Fibroblast of skin of left biceps (primary cell): ENCODE measurements at regions not wholly inside any gene's neighbourhood (a gene's known extent, or its start where the extent isn't known, plus 50 kb on each side); places are given as distances from the start of the nearest gene placed in this dataset.
"Not testable (repeated sequence)": the region's sequence is repeated elsewhere in the genome, so short reads cannot be mapped to it uniquely, and the experiment has no call there.

Experiments
- DNase-seq, 2 experiments: peaks; one replicate each; pipeline ENCODE4 v3.0.0-alpha.2; 2013; ENCODE audit warnings: low read depth in 2 of 2

GRCh38 chr6:168177103-168177891 is 98.3 kb upstream of the FRMD1 start:
- no peak for DNase-seq

GRCh38 chr6:168171673-168172353 is 92.8 kb upstream of the FRMD1 start:
- DNase-seq: no peak

- no peak for DNase-seq
Measured at GRCh38 chr6:168170841-168171601, 92.0 kb upstream of the FRMD1 start.

- no peak for DNase-seq
Measured at GRCh38 chr6:168169624-168170023, 90.6 kb upstream of the FRMD1 start.

GRCh38 chr6:168168936-168169335 is 89.9 kb upstream of the FRMD1 start:
- DNase-seq: not testable (repeated sequence)

- DNase-seq: not testable (repeated sequence)
Measured at GRCh38 chr6:168168330-168168729, 89.3 kb upstream of the FRMD1 start.

GRCh38 chr6:168167431-168168315 is 88.7 kb upstream of the FRMD1 start:
- DNase-seq: no peak

GRCh38 chr6:168166627-168167026 is 87.6 kb upstream of the FRMD1 start:
- DNase-seq: no peak

GRCh38 chr6:168165891-168166290 is 86.9 kb upstream of the FRMD1 start:
- no peak for DNase-seq

GRCh38 chr6:168165373-168165772 is 86.4 kb upstream of the FRMD1 start:
- DNase-seq: no peak

GRCh38 chr6:168164462-168165061 is 85.5 kb upstream of the FRMD1 start:
- DNase-seq: no peak

- no peak for DNase-seq
Measured at GRCh38 chr6:168163096-168163731, 84.2 kb upstream of the FRMD1 start.

GRCh38 chr6:168162366-168162765 is 83.4 kb upstream of the FRMD1 start:
- no peak for DNase-seq

GRCh38 chr6:168161371-168161750 is 82.3 kb upstream of the FRMD1 start:
- DNase-seq: no peak

- no peak for DNase-seq
Measured at GRCh38 chr6:168160506-168161370, 81.7 kb upstream of the FRMD1 start.

- DNase-seq: no peak
Measured at GRCh38 chr6:168159506-168159905, 80.5 kb upstream of the FRMD1 start.

GRCh38 chr6:168158980-168159349 is 80.0 kb upstream of the FRMD1 start:
- DNase-seq: no peak

GRCh38 chr6:168158213-168158979 is 79.4 kb upstream of the FRMD1 start:
- no peak for DNase-seq
